K562 (cell line): ENCODE measurements at regions not wholly inside any gene's neighbourhood (a gene's known extent, or its start where the extent isn't known, plus 50 kb on each side); places are given as distances from the start of the nearest gene placed in this dataset.

Source experiments
- CHD1 ChIP-seq: fragments of 200-600 bp; sonication (generic); IDR thresholded peaks from one replicate; pipeline ENCODE4 v1.6.1; 2012; ENCODE audit warnings: mild to moderate bottlenecking, moderate library complexity, low read length, inconsistent platforms
- CTBP1 ChIP-seq: fragments of 450-650 bp; IDR thresholded peaks from 2 replicates; pipeline ENCODE4 v1.6.1; 2016; ENCODE audit warnings: borderline replicate concordance
- CTCF ChIP-seq, 3 experiments: IDR thresholded peaks in 2 of 3; conservative IDR thresholded peaks in 1 of 3; 2 replicates each; pipeline ENCODE4 v1.5.1; 2011 to 2012; ENCODE audit warnings: low read length in 3 of 3, mild to moderate bottlenecking in 3 of 3, control low read depth in 2 of 3, improper control_type of control experiment in 1 of 3, inconsistent platforms in 1 of 3, low read depth in 1 of 3, mixed read lengths in 1 of 3, moderate library complexity in 1 of 3; ENCODE audit not compliant: insufficient read depth in 2 of 3
- POLR3G ChIP-seq: IDR thresholded peaks from 2 replicates; pipeline ENCODE4 v1.6.1; 2011; ENCODE audit not compliant: insufficient read length, insufficient replicate concordance; ENCODE audit errors: extremely low read depth
- PYGO2 ChIP-seq: fragments of 450-650 bp; IDR thresholded peaks from 2 replicates; pipeline ENCODE4 v1.6.1; 2016; ENCODE audit warnings: mild to moderate bottlenecking, missing genetic modification characterization, moderate library complexity, missing compliant biosample characterization

- TF ChIP-seq POLR3G (no peak), CTBP1 (no peak), PYGO2 (no peak), CHD1 (no peak), CTCF (IDR thresholded peaks at IDR 0.05 in 2 of 3, conservative IDR thresholded peaks at IDR 0.05 in 1 of 3; ENCODE audit: insufficient read depth in 2 of 3, low read depth in 1 of 3, low read length in 3 of 3) (no peak)
Observed at GRCh38 chr2:59041139-59041538, 800.0 kb upstream of the FANCL start.
